Smooth muscle cell of the brain vasculature (primary cell): ENCODE measurements at regions not wholly inside any gene's neighbourhood (a gene's known extent, or its start where the extent isn't known, plus 50 kb on each side); places are given as distances from the start of the nearest gene placed in this dataset.

ENCODE experiments used
- DNase-seq: peaks from one replicate; pipeline ENCODE4 v3.0.0-alpha.2; 2012; ENCODE audit warnings: low read depth, low spot score

DNA sequence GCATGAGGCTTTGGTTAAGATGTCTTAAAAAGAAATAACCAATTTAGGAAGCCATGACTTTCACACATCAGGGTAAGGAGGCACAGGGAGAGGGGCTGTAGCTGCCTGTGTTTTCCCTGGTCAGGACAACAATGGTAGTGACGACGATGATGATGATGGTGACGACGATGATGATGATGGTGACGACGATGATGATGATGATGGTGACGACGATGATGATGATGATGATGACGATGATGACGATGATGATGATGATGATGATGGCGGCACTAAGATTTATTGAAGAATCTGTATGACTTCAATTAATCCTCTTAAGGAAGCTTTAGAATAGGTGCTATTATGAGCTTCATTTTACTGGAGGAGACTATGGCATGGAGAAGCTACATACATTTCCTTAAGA lies 284.1 kb upstream of the TNRC6C start:
- DNase-seq, result no peak

DNA sequence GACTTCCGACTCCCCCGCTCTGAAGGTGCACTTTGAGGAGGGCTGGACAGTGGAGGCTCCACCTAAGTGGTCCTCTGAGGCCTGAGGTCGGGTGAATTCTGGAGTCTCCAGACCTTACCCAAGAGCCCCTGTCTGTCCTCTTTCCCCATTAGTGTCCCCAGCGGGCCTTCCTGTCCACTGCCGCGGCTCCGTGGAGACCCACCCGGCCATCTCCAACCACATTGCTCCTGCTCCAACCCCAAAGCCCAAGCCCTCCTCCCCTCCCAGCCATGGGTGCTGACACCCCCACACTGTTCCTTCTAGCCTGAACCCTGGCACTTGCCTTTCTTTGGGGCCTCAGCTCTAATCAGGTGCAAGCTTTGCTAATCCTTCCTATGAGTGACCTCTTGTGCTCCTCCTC lies 283.1 kb upstream of the TNRC6C start:
- DNase-seq, result no peak

DNA sequence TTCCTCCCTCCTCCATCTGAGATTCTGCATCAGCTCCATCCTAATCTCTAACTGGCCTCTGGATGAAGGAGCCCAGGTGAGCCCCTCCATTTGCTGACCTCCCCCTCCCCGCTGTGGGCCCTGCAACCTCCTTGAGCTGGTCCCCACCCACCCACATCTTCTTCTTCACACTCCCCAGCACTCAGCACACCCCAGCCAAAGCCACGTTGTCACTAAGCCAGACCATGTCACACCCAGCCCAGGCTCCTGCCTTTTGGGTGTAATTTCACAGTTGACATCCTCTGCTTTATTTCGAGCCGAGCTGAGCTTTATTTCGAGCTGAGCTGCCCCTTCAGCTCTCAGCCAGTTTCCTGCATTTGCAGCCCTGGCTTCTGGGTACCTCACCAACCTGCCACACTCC lies 282.7 kb upstream of the TNRC6C start:
- DNase-seq, result no peak

DNA sequence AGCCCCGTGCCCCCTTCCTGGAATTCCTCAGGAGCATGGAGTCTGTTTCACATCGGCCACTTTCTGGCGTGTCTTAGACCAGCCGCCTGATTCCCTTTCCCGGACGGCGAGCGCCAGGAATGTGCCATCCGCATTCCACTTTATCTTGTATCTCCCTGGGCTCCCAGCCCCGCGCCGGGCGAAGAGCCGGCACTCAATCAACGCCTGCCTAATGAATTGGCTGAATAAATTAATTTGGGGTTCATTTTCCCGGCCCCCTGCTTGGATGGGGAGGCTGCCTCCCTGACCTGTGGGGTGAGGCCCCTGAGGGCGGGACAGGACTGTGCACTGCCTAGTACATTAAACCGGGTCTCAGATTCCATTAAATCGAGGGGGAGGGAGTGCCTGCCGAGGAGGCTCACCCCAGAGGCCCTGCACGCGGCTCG lies 282.3 kb upstream of the TNRC6C start:
- DNase-seq, result no peak

- no peak for DNase-seq
These were observed 281.3 kb upstream of the TNRC6C start for GRCh38 chr17:77677211-77677610.

- no peak for DNase-seq
These were observed 280.9 kb upstream of the TNRC6C start for GRCh38 chr17:77677630-77678029.

DNA sequence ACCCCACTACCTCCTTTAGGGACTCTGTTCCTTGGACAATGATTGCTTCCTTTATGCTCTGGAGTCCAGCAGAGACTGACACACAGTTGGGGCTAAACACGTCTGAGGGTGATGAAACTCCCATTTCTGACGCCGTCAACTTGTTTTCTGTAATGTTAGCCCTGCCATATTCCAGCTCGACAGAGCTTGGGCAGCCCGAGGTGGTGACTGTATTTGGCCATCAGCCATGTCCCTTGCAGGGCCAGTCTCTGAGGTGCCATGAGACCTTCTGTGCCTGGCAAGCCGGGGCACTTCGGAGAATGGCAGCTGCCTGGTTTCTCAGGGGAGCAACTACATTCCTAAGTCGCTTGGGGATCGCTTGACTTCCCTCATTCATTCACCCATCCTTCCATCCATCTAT lies 278.9 kb upstream of the TNRC6C start:
- no peak for DNase-seq

- DNase-seq, result no peak
These were observed 276.6 kb upstream of the TNRC6C start for GRCh38 chr17:77681861-77682260.

GRCh38 chr17:77684803-77685798 lies 273.4 kb upstream of the TNRC6C start:
- DNase-seq, result no peak

GRCh38 chr17:77685881-77686486 lies 272.5 kb upstream of the TNRC6C start:
- no peak for DNase-seq

DNA sequence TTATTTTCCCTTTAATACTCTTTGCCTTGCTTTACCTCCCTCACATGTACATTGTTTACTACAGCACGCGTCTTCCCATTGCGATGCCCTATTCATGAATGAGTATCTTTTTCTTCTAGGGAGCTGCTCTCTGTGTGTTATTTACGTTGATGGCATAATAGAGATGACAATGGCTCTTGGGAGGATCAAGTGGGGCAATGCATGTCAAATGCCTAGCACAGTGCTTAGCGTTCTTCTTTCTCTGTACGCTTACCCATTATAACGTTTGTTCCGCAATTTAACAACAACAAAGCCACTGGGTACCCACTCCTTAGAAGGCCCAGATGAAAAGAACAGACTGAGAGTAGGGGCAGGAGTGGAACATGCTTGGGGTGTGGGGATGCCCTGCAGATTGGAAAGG lies 271.6 kb upstream of the TNRC6C start:
- DNase-seq, result no peak

GRCh38 chr17:77687417-77687816 lies 271.1 kb upstream of the TNRC6C start:
- DNase-seq, result no peak

- DNase-seq, result no peak
These were observed 270.6 kb upstream of the TNRC6C start for GRCh38 chr17:77687921-77688320.

DNA sequence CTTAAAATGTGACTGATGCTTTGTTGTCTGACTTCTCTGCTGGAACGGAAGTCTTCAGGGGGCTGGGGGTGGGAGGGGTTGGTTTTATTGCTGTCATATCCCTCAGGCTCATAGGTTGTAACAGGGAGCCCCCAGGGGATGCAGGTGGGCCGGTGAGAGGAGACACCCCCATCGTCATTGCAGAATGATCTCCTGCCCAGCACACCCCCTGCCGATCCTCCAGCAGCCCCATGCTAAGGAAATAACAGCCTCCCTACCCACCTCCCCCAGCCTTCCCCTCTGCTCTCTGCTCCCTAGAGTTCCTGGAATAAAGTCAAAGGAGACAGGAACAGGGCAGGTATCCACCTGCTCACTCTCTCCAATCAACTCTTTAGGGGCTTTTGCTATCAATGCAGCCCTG lies 270.1 kb upstream of the TNRC6C start:
- no peak for DNase-seq

GRCh38 chr17:77690271-77691161 lies 268.0 kb upstream of the TNRC6C start:
- no peak for DNase-seq

- DNase-seq, result no peak
These were observed 267.1 kb upstream of the TNRC6C start for GRCh38 chr17:77691216-77692085.

GRCh38 chr17:77692571-77693161 lies 265.8 kb upstream of the TNRC6C start:
- DNase-seq, result no peak

- no peak for DNase-seq
These were observed 265.2 kb upstream of the TNRC6C start for GRCh38 chr17:77693301-77693700.

- no peak for DNase-seq
These were observed 264.7 kb upstream of the TNRC6C start for GRCh38 chr17:77693776-77694175.
